GM18907 (cell line): ENCODE measurements at regions not wholly inside any gene's neighbourhood (a gene's known extent, or its start where the extent isn't known, plus 50 kb on each side); places are given as distances from the start of the nearest gene placed in this dataset.

ENCODE experiments used
- ATAC-seq: cut with Tn5 transposase; IDR thresholded peaks from one replicate; pipeline ENCODE4 v1.9.1; 2021; ENCODE audit warnings: mild to moderate bottlenecking, moderate library complexity; ENCODE audit not compliant: unreplicated experiment

DNA sequence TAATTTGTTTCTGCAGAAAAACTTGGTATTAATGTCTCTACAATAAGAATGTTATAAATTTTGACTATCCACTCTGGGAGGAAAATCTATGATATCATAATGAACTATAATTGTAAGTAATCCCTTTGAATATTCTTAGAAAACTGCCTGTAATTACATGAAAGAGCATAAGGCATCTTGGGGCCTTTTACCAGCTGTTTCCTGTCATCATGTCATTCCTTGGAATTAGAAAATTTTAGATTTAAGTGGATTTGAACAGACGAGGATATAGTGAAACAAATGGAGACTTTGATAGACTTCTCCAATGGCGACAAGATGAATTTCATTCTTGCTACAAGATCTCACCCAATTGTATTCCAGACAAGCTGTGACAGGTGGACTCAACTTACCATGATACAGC lies 423.4 kb upstream of the FLRT2 start:
- no peak for ATAC-seq

DNA sequence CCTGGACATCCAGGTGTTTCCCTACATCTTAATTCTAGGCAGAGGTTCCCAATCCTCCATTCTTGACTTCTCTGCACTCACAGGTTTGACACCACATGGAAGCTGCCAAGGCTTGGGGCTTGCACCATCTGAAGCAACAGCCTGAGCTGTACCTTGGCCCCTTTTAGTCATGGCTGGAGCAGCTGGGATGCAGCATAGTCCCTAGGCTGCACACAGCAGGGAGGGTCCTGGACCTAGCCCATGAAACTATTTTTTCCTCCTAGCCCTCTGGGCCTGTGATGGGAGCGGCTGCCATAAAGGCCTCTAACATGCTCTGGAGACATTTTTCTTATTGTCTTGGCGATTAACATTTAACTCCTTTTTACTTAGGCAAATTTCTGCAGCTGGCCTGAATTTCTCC lies 417.2 kb upstream of the FLRT2 start:
- ATAC-seq, result no peak

GRCh38 chr14:85115921-85116320 lies 414.0 kb upstream of the FLRT2 start:
- ATAC-seq, result no peak

DNA sequence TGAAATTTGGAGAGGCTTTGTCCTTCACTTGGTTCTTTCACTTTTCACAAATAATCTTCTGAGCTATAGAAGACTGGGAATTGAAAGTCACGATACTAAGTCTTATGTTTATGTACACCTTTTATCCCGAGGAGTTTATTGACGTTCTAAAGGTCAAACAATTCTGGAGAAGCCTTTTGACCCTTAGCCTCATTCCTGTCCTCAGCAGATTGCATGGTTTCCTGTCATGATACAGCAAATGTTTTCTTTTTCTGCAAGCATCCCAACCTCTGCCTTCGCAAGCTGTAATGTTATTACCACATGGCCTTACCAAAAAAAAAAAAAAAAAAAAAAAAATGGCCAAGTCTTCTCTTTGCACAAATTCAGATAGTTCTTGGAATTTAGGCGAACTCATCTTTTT lies 411.7 kb upstream of the FLRT2 start:
- no peak for ATAC-seq

- ATAC-seq, result no peak
Observed at GRCh38 chr14:85122690-85123089, 407.3 kb upstream of the FLRT2 start.

DNA sequence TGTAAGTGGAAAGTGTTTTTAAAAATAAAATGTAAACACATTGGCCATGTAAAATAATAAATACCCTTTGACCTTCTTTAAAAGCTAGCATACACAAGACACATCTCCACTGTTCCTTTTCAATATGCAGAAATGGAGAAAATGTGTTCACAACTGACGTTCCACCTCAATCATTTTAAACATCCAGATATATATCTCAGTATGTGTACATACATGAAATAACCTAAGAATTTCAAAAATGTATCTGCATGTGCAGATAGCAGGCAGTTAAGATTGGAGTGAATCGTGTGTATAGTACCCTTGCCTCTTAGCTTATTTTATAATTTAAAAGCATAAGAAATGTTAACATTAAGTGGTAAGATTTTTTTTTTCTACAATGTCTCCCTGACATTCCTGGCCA lies 406.2 kb upstream of the FLRT2 start:
- no peak for ATAC-seq

- ATAC-seq, result no peak
Observed at GRCh38 chr14:85124631-85125290, 405.2 kb upstream of the FLRT2 start.

DNA sequence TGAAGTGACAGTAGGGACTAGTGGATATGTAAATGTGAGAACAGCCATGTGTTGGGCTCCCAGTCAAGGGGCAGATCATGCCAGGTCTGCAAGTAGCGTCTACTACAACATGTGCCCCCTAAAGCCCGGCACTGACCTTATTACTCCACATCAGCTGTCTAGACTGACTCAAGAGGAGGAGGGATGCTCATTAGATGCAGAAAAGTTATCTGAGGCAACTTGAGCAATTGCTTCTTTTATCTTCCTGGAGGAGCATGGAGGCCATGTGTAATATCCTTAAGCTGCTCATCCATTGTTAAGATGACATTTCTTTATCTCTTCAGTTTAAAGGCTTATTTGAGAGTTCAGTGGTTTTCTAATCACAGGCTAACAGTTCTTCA lies 404.7 kb upstream of the FLRT2 start:
- ATAC-seq, result no peak

DNA sequence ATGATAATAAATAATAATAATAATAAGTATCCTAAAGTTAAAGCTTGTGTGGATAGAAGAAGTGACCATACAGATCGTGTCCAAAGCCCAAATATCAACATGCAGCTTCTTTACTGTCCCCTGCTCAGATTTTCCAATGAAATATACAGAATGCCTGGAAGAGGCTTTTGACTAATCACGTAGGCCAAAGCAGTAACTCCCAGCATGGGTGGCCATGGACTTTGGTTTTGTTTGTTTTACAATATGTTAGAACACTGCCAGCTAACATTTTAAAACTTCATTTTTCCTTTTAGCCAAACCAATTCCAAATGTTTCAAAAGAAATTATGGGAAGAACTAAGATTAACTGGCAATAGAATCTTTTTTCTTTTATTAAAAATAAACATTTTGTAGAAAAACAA lies 400.0 kb upstream of the FLRT2 start:
- ATAC-seq, result no peak

DNA sequence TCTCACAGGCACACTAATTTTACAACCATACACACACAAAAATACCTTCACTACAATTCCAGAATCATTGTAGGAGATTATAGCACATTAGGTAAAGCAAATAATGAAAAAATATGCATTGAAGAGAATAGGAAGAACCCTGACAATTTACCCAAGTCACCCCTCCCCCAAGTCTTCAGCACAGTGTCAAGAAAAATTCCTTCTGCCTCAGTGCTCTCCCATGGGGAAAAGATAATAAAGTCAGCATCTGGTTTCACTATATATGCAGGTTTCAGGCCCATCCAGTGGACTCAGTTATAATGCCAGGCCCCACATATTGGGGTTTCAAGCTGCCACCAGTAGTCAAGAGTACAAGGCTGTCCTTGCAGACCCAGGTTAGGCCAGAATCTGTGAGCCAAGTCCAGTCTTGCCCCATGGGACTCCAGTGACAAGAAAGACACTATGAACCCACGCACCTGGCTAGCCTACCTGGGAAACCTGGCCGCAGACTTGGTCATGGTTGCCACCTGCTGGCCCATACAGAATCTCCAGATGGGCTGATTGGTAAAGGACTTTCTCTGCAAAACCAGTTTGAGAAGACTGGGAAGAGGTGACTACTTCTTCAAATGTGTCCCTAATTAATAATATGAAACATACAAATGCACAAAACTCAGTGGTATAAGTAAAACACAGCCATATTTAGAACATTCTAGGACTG lies 398.6 kb upstream of the FLRT2 start:
- no peak for ATAC-seq

- ATAC-seq, result no peak
Observed at GRCh38 chr14:85142982-85143381, 387.0 kb upstream of the FLRT2 start.

DNA sequence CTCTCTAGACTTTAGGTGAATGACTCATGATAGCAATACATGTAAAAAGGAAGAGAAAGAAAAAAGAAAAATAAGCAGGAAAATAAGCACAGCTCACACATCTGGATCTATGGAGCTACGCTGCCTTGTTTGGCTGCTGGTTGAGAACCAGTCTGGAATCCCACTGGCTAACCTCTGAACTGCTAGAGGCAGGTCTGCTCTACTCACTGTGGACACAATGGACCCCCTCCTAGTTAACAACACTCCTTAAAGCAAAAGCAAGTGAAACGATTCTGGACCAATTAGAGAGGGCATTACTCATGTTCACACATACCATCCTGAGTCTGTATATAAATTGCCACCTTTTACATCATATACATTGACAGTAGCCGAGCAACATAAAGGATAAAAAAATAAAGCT lies 383.2 kb upstream of the FLRT2 start:
- ATAC-seq, result no peak

DNA sequence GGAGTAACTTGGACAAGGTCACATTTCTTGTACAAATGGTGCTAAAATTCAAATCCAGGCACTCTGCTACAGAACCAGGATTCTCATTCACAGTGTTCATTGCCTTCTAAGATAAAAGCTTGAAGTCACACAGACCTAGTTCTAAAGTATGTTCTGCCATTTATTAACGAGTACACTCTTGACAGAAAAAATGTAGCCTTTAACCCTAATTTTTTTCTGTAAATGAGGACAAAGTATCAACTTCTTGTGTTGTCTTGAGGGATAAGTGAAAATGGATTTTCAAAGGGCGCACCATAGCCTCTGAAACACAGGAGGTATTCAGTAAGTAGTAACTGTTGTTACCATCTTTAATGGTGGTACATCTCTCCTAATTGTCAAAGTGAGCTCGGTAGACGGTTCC lies 379.8 kb upstream of the FLRT2 start:
- ATAC-seq, result no peak

- ATAC-seq, result no peak
Observed at GRCh38 chr14:85154714-85155113, 375.2 kb upstream of the FLRT2 start.

GRCh38 chr14:85156319-85156718 lies 373.6 kb upstream of the FLRT2 start:
- no peak for ATAC-seq

GRCh38 chr14:85159726-85160125 lies 370.2 kb upstream of the FLRT2 start:
- ATAC-seq, result no peak

DNA sequence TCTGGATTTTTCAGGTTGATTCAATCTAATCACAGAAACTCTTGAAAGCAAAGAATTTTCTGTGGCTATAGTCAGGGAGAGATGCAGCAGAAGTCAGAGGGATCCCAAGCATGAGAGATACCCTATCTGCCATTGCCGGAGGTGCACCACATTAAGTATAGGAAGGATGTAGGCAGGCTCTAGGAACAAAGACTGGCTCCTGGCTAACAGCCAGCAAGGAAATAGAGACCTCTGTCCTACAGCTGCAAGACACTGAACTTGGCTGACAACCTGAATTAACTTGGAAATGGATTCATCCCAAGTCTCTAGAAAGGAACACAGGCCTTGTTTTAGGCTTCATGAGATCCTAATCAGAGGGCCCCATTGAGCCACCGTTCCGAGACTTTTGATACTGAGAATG lies 364.9 kb upstream of the FLRT2 start:
- no peak for ATAC-seq

DNA sequence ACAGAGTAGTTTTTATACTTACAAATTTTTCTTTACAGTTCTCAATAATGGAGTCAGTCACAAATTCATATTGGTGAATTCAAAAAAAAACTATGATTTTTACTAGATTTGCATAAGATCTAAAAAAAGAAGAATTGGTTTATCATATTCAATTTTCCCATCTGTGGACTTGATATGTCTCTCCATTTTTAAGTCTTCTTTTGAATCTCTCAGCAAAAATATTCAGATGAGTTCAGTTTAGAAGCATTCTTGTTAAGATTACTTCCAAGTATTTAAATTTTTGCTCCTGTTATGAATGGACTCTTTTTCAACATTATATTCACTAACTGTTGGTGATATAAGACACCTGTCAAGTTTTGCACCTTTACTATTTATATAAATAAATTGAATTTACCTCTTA lies 360.6 kb upstream of the FLRT2 start:
- no peak for ATAC-seq

- ATAC-seq, result no peak
Observed at GRCh38 chr14:85172290-85172689, 357.7 kb upstream of the FLRT2 start.

DNA sequence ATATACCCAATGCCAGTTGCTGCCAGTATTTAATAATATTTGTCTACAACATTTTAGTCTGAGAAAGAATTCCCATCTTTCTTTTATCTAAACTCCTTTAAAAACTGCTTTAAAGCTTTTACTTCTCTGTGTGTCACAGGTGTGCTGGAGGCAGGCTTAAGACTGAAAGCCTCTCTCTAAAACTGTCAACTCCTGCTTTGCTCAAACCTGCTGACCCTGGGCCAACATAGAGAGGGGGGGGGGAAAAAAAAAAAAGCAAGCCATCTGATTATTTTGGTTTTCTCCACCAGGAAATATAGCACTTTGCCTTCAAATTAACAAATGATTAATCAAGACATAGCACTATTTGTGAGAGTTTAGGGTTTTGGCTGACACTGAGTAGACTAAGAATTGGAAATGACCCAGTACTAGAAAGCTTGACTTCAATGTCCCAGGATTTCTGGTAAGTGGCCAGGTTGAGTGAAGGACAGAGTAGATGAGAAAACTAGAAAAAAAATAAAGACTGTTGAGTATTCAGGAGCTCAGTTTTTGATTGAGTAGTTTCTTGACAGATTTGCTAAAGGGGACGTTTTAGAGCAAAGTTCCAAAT lies 357.0 kb upstream of the FLRT2 start:
- ATAC-seq, result no peak

DNA sequence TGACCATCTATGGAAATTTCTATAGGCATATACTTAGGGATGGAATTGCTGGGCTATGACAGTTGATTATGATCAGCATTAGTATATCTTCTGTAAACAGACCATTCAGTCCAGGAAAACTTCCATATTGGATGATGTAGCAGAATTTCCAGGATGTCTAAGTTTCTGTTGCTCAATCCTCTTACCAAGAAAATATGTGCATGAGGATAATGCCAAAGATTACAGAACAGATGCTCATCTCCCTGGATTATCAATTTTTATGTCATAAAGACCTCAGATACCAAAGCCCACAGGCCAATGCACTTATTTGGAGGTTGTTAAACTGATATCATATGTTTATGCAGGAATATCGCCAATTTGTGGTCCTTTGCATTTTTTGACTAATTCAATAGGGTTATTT lies 354.4 kb upstream of the FLRT2 start:
- ATAC-seq, result no peak

- ATAC-seq, result no peak
Observed at GRCh38 chr14:85178864-85179263, 351.1 kb upstream of the FLRT2 start.

DNA sequence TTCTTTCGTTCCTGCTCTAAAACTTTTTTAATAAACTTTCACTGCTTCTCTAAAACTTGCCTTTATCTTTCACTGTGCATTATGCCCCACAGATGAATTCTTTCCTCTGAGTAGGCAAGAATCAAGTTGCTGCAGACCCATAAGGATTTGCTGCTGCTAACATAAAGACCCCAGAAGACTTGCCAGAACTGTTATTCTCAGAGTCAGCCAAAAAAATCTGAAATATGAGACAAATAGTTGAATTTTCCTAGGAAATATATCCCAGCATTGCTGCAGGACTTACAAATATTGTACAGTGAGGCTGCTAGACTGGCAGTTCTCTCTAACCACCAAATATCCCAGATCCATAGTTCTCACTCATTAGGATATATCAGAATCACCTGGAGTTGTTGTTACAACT lies 349.1 kb upstream of the FLRT2 start:
- ATAC-seq, result no peak
